ENCODE measurements at regions not wholly inside any gene's neighbourhood (a gene's known extent, or its start where the extent isn't known, plus 50 kb on each side); places are given as distances from the start of the nearest gene placed in this dataset.

GRCh38 chr6:47372318-47372717 lies 62.6 kb upstream of the TNFRSF21 start:
- Histone ChIP-seq H4K5ac (ENCODE audit: low read depth, low read length) (no peak overlapping the region), H3K36me3 (ENCODE audit: control insufficient read depth, insufficient read depth, low read length) (no peaks in the 10 kb centered on the region), H2AK9ac (replicated peaks; ENCODE audit: low read depth, low read length, poor library complexity) (no peak overlapping the region), H3K9me3 (ENCODE audit: control insufficient read depth, insufficient read depth, low read length) (no peaks in the 10 kb centered on the region), H3K9ac (ENCODE audit: low read depth, low read length) (no peak overlapping the region), H3K4me3 (ENCODE audit: insufficient read depth, low read depth, low read length) (no peak overlapping the region), H2BK20ac (ENCODE audit: low read depth, low read length) (no peak overlapping the region), H3K4ac (ENCODE audit: low read depth, low read length) (no peak overlapping the region), H3K56ac (ENCODE audit: extremely low read depth, insufficient read depth, low read length) (no peak overlapping the region), H3K23ac (ENCODE audit: low read depth, low read length) (no peak overlapping the region), H3K14ac (replicated peaks; ENCODE audit: low read depth, low read length) (no peak overlapping the region), H4K91ac (ENCODE audit: insufficient read depth, low read depth, low read length) (no peak overlapping the region), H3K27ac (ENCODE audit: insufficient read depth, low read length) (no peak overlapping the region), H3K9me1 (ENCODE audit: insufficient read depth, low read length) (no peaks in the 10 kb centered on the region), H4K20me1 (ENCODE audit: insufficient read depth, low read length) (no peaks in the 10 kb centered on the region), H3K79me1 (ENCODE audit: low read depth in 1 of 2, low read length in 2 of 2) (no peaks in the 10 kb centered on the region), H2BK5ac (ENCODE audit: low read depth, low read length, poor library complexity, severe bottlenecking) (no peak overlapping the region), H2BK15ac (ENCODE audit: low read depth, low read length) (no peak overlapping the region), H2AFZ (replicated peaks; ENCODE audit: low read length, poor library complexity) (no peak overlapping the region), H2AK5ac (ENCODE audit: low read depth, low read length) (no peak overlapping the region), H3K4me1 (ENCODE audit: control insufficient read depth, insufficient read depth, low read length) (no peaks in the 10 kb centered on the region), H2BK120ac (ENCODE audit: low read depth, low read length) (no peak overlapping the region), H4K8ac (ENCODE audit: low read depth in 2 of 2, low read length in 2 of 2) (no peak overlapping the region), H3K27me3 (ENCODE audit: control insufficient read depth, insufficient read depth, low read length) (no peaks in the 10 kb centered on the region; the same call in 1 of the 2 replicates), H3K4me2 (ENCODE audit: low read depth, low read length) (no peak overlapping the region), H3K18ac (ENCODE audit: low read depth, low read length) (no peak overlapping the region)
- no TSS peak for BruUV-seq (replicated peaks)
- TF ChIP-seq ELK1 (IDR thresholded peaks at IDR 0.05; ENCODE audit: borderline replicate concordance, low read depth, low read length) (no peak), USF2 (IDR thresholded peaks at IDR 0.05; ENCODE audit: low read depth, low read length) (no peak), MAFK (IDR thresholded peaks at IDR 0.05; ENCODE audit: low read depth, low read length) (no peak), FOS (IDR thresholded peaks at IDR 0.05; ENCODE audit: low read depth, low read length) (no peak), CEBPB (IDR thresholded peaks at IDR 0.05; ENCODE audit: low read depth, low read length) (no peak), MXI1 (IDR thresholded peaks at IDR 0.05; ENCODE audit: borderline replicate concordance, low read depth, low read length) (no peak), RAD21 (IDR thresholded peaks at IDR 0.05; ENCODE audit: low read length) (no peak), CTCF (conservative IDR thresholded peaks at IDR 0.05; ENCODE audit: low read depth, low read length) (no peak), BHLHE40 (IDR thresholded peaks at IDR 0.05; ENCODE audit: low read depth, low read length) (no peak), SMC3 (IDR thresholded peaks at IDR 0.05; ENCODE audit: low read depth, low read length) (no peak), CHD1 (IDR thresholded peaks at IDR 0.05; ENCODE audit: low read depth, low read length) (no peak), RCOR1 (IDR thresholded peaks at IDR 0.05; ENCODE audit: insufficient replicate concordance, low read length) (no peak), POLR2A (IDR thresholded peaks at IDR 0.05; ENCODE audit: low read depth, low read length) (no peak), RFX5 (IDR thresholded peaks at IDR 0.05; ENCODE audit: low read depth, low read length) (no peak), NFE2L2 (IDR thresholded peaks at IDR 0.05; ENCODE audit: low read depth, low read length) (no peak), MAZ (IDR thresholded peaks at IDR 0.05; ENCODE audit: borderline replicate concordance, low read depth, low read length) (no peak)
- WGBS, 2 experiments (ENCODE audit: extremely low coverage in 2 of 2, insufficient read length in 1 of 2) = 20% methylated on average over 1 of the region's 1 CpG; no CpG with 5 or more reads in 1 of the 2 experiments
- dilution Hi-C loops (cut with HindIII; ENCODE audit: low sequenced_read_pairs, unreplicated experiment) = no loop called here
- in situ Hi-C loops (cut with MboI; ENCODE audit: low sequenced_read_pairs) = no loop called here
- no peak for ATAC-seq (ENCODE audit: low read depth)
- no peak for DNase-seq
- intact Hi-C loops (cut with micrococcal nuclease) = no loop called here
- ChIA-PET POLR2A (ENCODE audit: unreplicated experiment) (no interaction called here), CTCF (no interaction called here)

Measured in IMR-90 (cell line).